DMS79 treated with DMSO at 0.1 percent for 48 hours (cell line): ENCODE measurements at regions not wholly inside any gene's neighbourhood (a gene's known extent, or its start where the extent isn't known, plus 50 kb on each side); places are given as distances from the start of the nearest gene placed in this dataset.
"Not testable (repeated sequence)": the region's sequence is repeated elsewhere in the genome, so short reads cannot be mapped to it uniquely, and the experiment has no call there.

ENCODE experiments used
- DNase-seq: peaks from one replicate; lab custom pipeline; 2025; lab: John Stamatoyannopoulos, UW

GRCh38 chr4:67332627-67333026, 212.7 kb downstream of the CENPC start:
- no peak for DNase-seq

GRCh38 chr4:67328393-67328792, 216.9 kb downstream of the CENPC start:
- DNase-seq = no peak

GRCh38 chr4:67328018-67328278, 217.4 kb downstream of the CENPC start:
- DNase-seq = no peak

GRCh38 chr4:67327245-67328017, 217.9 kb downstream of the CENPC start:
- DNase-seq = peak; percentile 8

GRCh38 chr4:67325791-67326190, 219.5 kb downstream of the CENPC start:
- no peak for DNase-seq

GRCh38 chr4:67320645-67321044, 224.7 kb downstream of the CENPC start:
- no peak for DNase-seq

GRCh38 chr4:67319607-67320006, 225.7 kb downstream of the CENPC start:
- not testable (repeated sequence) for DNase-seq

- not testable (repeated sequence) for DNase-seq
Measured at GRCh38 chr4:67300497-67301185, 244.7 kb downstream of the CENPC start.

- no peak for DNase-seq
Measured at GRCh38 chr4:67292636-67293035, 252.7 kb downstream of the CENPC start.

GRCh38 chr4:67292045-67292444, 253.3 kb downstream of the CENPC start:
- DNase-seq = no peak

- no peak for DNase-seq
Measured at GRCh38 chr4:67291644-67292043, 253.7 kb downstream of the CENPC start.

- no peak for DNase-seq
Measured at GRCh38 chr4:67288964-67289363, 256.3 kb downstream of the CENPC start.

- no peak for DNase-seq
Measured at GRCh38 chr4:67286724-67287123, 258.6 kb downstream of the CENPC start.

GRCh38 chr4:67282749-67283148, 262.6 kb downstream of the CENPC start:
- DNase-seq = no peak

- DNase-seq = no peak
Measured at GRCh38 chr4:67275179-67275750, 270.0 kb downstream of the CENPC start.

GRCh38 chr4:67274671-67275070, 270.6 kb downstream of the CENPC start:
- DNase-seq = not testable (repeated sequence)

- DNase-seq = no peak
Measured at GRCh38 chr4:67273666-67274065, 271.6 kb downstream of the CENPC start.

GRCh38 chr4:67261971-67262370, 283.3 kb downstream of the CENPC start:
- DNase-seq = no peak

GRCh38 chr4:67256388-67257043, 288.8 kb downstream of the CENPC start:
- DNase-seq = no peak

- no peak for DNase-seq
Measured at GRCh38 chr4:67250131-67250896, 295.0 kb downstream of the CENPC start.

GRCh38 chr4:67236788-67237187, 308.5 kb downstream of the CENPC start:
- DNase-seq = no peak

GRCh38 chr4:67236318-67236717, 309.0 kb downstream of the CENPC start:
- DNase-seq = no peak
